Liver (tissue), 7 donors: ENCODE measurements at regions not wholly inside any gene's neighbourhood (a gene's known extent, or its start where the extent isn't known, plus 50 kb on each side); places are given as distances from the start of the nearest gene placed in this dataset.

ENCODE experiments used
- DNase-seq: peaks from one replicate; pipeline ENCODE4 v3.0.0-alpha.2; 2017; ENCODE audit warnings: low spot score
- H3K27ac ChIP-seq, 2 donors: one replicate each; pipeline ENCODE4 v1.7.0; 2013; ENCODE audit warnings: inconsistent platforms in 2 of 2, low read length in 2 of 2, control low read depth in 1 of 2, low read depth in 1 of 2, mild to moderate bottlenecking in 1 of 2
- H3K27me3 ChIP-seq, 4 donors: one replicate each; pipeline versions ENCODE4 v1.6.1 to v1.7.0; 2013; ENCODE audit warnings: low read length in 3 of 4, inconsistent platforms in 1 of 4, mild to moderate bottlenecking in 1 of 4, moderate library complexity in 1 of 4; ENCODE audit not compliant: control insufficient read depth in 4 of 4, insufficient read depth in 4 of 4
- H3K36me3 ChIP-seq, 4 donors: one replicate each; pipeline versions ENCODE4 v1.6.1 to v1.7.0; 2013; ENCODE audit warnings: low read length in 3 of 4, mild to moderate bottlenecking in 3 of 4, low read depth in 1 of 4, moderate library complexity in 1 of 4; ENCODE audit not compliant: control insufficient read depth in 4 of 4, insufficient read depth in 3 of 4
- H3K4me1 ChIP-seq, 4 donors: one replicate each; pipeline versions ENCODE4 v1.6.1 to v1.7.0; 2013; ENCODE audit warnings: low read length in 3 of 4, mild to moderate bottlenecking in 3 of 4, moderate library complexity in 1 of 4; ENCODE audit not compliant: control insufficient read depth in 4 of 4, insufficient read depth in 4 of 4
- H3K4me3 ChIP-seq, 3 donors: one replicate each; pipeline versions ENCODE4 v1.6.1 to v1.7.0; 2013; ENCODE audit warnings: low read length in 3 of 3, control low read depth in 1 of 3, low read depth in 1 of 3, mild to moderate bottlenecking in 1 of 3
- H3K9ac ChIP-seq, 2 donors: one replicate each; pipeline ENCODE4 v1.7.0; 2013; ENCODE audit warnings: low read length in 2 of 2, mild to moderate bottlenecking in 2 of 2, moderate library complexity in 2 of 2, control low read depth in 1 of 2, low read depth in 1 of 2
- H3K9me3 ChIP-seq, 4 donors: one replicate each; pipeline versions ENCODE4 v1.6.1 to v1.7.0; 2013; ENCODE audit warnings: low read length in 3 of 4; ENCODE audit not compliant: control insufficient read depth in 4 of 4
- FOXA2 ChIP-seq: IDR thresholded peaks from 2 replicates; pipeline ENCODE4 v1.6.1; 2016; ENCODE audit warnings: antibody characterized with exemption
- GABPA ChIP-seq, 2 donors: IDR thresholded peaks in 1 of 2; conservative IDR thresholded peaks in 1 of 2; 2 replicates each; pipeline ENCODE4 v1.6.1; 2016; ENCODE audit warnings: antibody characterized with exemption in 2 of 2, mild to moderate bottlenecking in 1 of 2, moderate library complexity in 1 of 2
- HNF4A ChIP-seq, 2 donors: conservative IDR thresholded peaks; 2 replicates each; pipeline ENCODE4 v1.6.1; 2016; ENCODE audit warnings: antibody characterized with exemption in 2 of 2, mild to moderate bottlenecking in 2 of 2
- HNF4G ChIP-seq: IDR thresholded peaks from 2 replicates; pipeline ENCODE4 v1.6.1; 2016; ENCODE audit warnings: antibody characterized with exemption
- MAX ChIP-seq: IDR thresholded peaks from 2 replicates; pipeline ENCODE4 v1.6.1; 2016; ENCODE audit warnings: antibody characterized with exemption
- NR2F2 ChIP-seq: IDR thresholded peaks from 2 replicates; pipeline ENCODE4 v1.6.1; 2016; ENCODE audit warnings: antibody characterized with exemption
- REST ChIP-seq: IDR thresholded peaks from 2 replicates; pipeline ENCODE4 v1.6.1; 2016; ENCODE audit warnings: antibody characterized with exemption, mild to moderate bottlenecking
- RXRA ChIP-seq, 2 donors: IDR thresholded peaks; 2 replicates each; pipeline ENCODE4 v1.6.1; 2017 to 2018; ENCODE audit warnings: antibody characterized with exemption in 2 of 2, mild to moderate bottlenecking in 1 of 2
- SP1 ChIP-seq: IDR thresholded peaks from 2 replicates; pipeline ENCODE4 v1.6.1; 2018; ENCODE audit warnings: antibody characterized with exemption, mild to moderate bottlenecking
- TAF1 ChIP-seq: conservative IDR thresholded peaks from 2 replicates; pipeline ENCODE4 v1.6.1; 2016; ENCODE audit warnings: antibody characterized with exemption, mild to moderate bottlenecking
- YY1 ChIP-seq: IDR thresholded peaks from 2 replicates; pipeline ENCODE4 v1.6.1; 2016; ENCODE audit warnings: antibody characterized with exemption, mild to moderate bottlenecking
- ZBTB33 ChIP-seq: IDR thresholded peaks from 2 replicates; pipeline ENCODE4 v1.6.1; 2016; ENCODE audit warnings: antibody characterized with exemption
- WGBS: extraction: QIAGEN DNeasy Blood & Tissue Kit; methylation state at CpG from one replicate; pipeline ENCODE4 v1.1.7; 2013; 5-methylcytosine and 5-hydroxymethylcytosine counted together
- TF ChIP-seq, protein P1 (sequence below): IDR thresholded peaks from 2 replicates; pipeline ENCODE4 v1.6.1; 2016; ENCODE audit warnings: antibody characterized with exemption
- donor health status: healthy.
- donor health status: healthy.
- donor health status: healthy.
- donor health status: healthy.

DNA sequence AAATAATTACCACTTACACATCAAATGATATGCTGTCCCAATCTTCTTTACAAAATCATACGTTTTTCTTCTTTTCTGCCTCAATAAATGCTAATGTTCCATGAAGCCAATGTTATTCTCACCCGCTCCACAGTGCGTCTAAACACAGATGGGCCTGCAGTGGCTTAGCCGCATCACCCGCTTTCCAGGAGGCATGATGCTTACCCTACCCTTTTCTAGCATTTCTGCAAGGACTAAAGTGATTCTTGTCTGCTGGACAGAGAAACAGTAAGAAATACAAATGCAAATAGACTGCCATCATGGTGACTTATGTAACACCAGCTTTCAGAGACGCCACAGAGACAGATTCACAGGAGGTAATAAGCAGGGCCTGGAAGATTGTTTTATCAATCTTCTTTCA is 104.4 kb downstream of the RNASET2 start:
- Histone ChIP-seq H3K27me3 (no peaks in the 10 kb centered on the region), H3K4me3 (no peak overlapping the region), H3K9ac (no peak overlapping the region), H3K27ac (no peak overlapping the region), H3K4me1 (no peaks in the 10 kb centered on the region), H3K36me3 (no peaks in the 10 kb centered on the region), H3K9me3 (peaks cover 0 to under 1% (median 0%) of the 10 kb centered on the region in 4 donors)
- TF ChIP-seq HNF4G (no peak), MAX (no peak), FOXA2 (no peak), TAF1 (no peak)
- 94% methylated on average over 6 of the region's 6 CpGs for WGBS
- DNase-seq, result no peak

- H3K27ac ChIP-seq, result no peak overlapping the region
- H3K36me3 ChIP-seq, result no peaks in the 10 kb centered on the region
- peaks cover 0 to 5% (median 1%) of the 10 kb centered on the region in 4 donors for H3K9me3 ChIP-seq
- no peak for DNase-seq
- WGBS, result 96% methylated on average over 11 of the region's 11 CpGs
- H3K9ac ChIP-seq, result no peak overlapping the region
- no peaks in the 10 kb centered on the region for H3K4me1 ChIP-seq
- no peaks in the 10 kb centered on the region for H3K27me3 ChIP-seq
- no peak overlapping the region for H3K4me3 ChIP-seq
- TF ChIP-seq ZBTB33 (no peak), YY1 (no peak), NR2F2 (no peak), RXRA (IDR thresholded peaks at IDR 0.05) (no peak), HNF4A (conservative IDR thresholded peaks at IDR 0.05) (no peak), REST (no peak)
- TF ChIP-seq, protein P1, sequence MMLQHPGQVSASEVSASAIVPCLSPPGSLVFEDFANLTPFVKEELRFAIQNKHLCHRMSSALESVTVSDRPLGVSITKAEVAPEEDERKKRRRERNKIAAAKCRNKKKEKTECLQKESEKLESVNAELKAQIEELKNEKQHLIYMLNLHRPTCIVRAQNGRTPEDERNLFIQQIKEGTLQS, result no peak
Observed at GRCh38 chr6:166851426-166851825, 104.9 kb downstream of the RNASET2 start.

GRCh38 chr6:166850677-166851076 is 105.7 kb downstream of the RNASET2 start:
- Histone ChIP-seq H3K36me3 (no peaks in the 10 kb centered on the region), H3K4me1 (no peaks in the 10 kb centered on the region), H3K27me3 (no peaks in the 10 kb centered on the region), H3K27ac (no peak overlapping the region), H3K9ac (no peak overlapping the region), H3K4me3 (no peak overlapping the region), H3K9me3 (peaks cover 0 to 5% (median 1%) of the 10 kb centered on the region in 4 donors)
- no peak for TF ChIP-seq GABPA (IDR thresholded peaks at IDR 0.05 in 1 of 2, conservative IDR thresholded peaks at IDR 0.05 in 1 of 2)
- TF ChIP-seq RXRA (IDR thresholded peaks at IDR 0.05), result no peak
- TF ChIP-seq SP1, result no peak
- TF ChIP-seq FOXA2, result no peak
- DNase-seq, result no peak
- whole genome bisulfite sequencing, result 72% methylated on average over 6 of the region's 6 CpGs
